ENCODE measurements at regions not wholly inside any gene's neighbourhood (a gene's known extent, or its start where the extent isn't known, plus 50 kb on each side); places are given as distances from the start of the nearest gene placed in this dataset.

- Mint-ChIP-seq H3K4me1 (peaks cover 55% of the 10 kb centered on the region), H3K36me3 (no peaks in the 10 kb centered on the region), H3K27ac (peak overlapping the region; percentile 88), H3K9me3 (no peaks in the 10 kb centered on the region), H3K27me3 (ENCODE audit: insufficient read depth, low read depth) (peaks cover 2% of the 10 kb centered on the region), H3K4me3 (peak overlapping the region; percentile 60)
- Histone ChIP-seq H3K79me2 (ENCODE audit: low read depth) (no peaks in the 10 kb centered on the region), H3K36me3 (no peaks in the 10 kb centered on the region), H4K20me1 (ENCODE audit: low read depth) (peaks cover 12% of the 10 kb centered on the region), H3K27ac (no peak overlapping the region), H3K9ac (no peak overlapping the region), H3K9me3 (ENCODE audit: low read depth) (no peaks in the 10 kb centered on the region), H3K27me3 (peaks cover 30% of the 10 kb centered on the region), H2AFZ (replicated peaks) (no peak overlapping the region), H3F3A (ENCODE audit: low read depth) (peaks cover 32% of the 10 kb centered on the region), H3K4me2 (peak overlapping the region; percentile 67), H3K4me3 (no peak overlapping the region), H3K4me1 (peaks cover 34% of the 10 kb centered on the region)
- TF ChIP-seq EZH2 (IDR thresholded peaks at IDR 0.05), result no peak
- peak; percentile 63 for TF ChIP-seq EZH2phosphoT487 (IDR thresholded peaks at IDR 0.05)
- peak; percentile 80 for DNase-seq (ENCODE audit: low spot score)
Observed at GRCh38 chr17:74016461-74016860, 187.0 kb upstream of the RPL38 start.

GRCh38 chr17:74017466-74017865, 186.0 kb upstream of the RPL38 start:
- H3K9ac ChIP-seq, result no peak overlapping the region
- Mint-ChIP-seq H3K36me3 (no peaks in the 10 kb centered on the region), H3K4me1 (peaks cover 55% of the 10 kb centered on the region), H3K27ac (peak overlapping the region; percentile 88), H3K4me3 (no peak overlapping the region), H3K27me3 (ENCODE audit: insufficient read depth, low read depth) (no peaks in the 10 kb centered on the region), H3K9me3 (no peaks in the 10 kb centered on the region)
- peaks cover 32% of the 10 kb centered on the region for H3F3A ChIP-seq (ENCODE audit: low read depth)
- peaks cover 32% of the 10 kb centered on the region for H3K4me1 ChIP-seq
- no peaks in the 10 kb centered on the region for H3K9me3 ChIP-seq (ENCODE audit: low read depth)
- H3K27me3 ChIP-seq, result peaks cover 30% of the 10 kb centered on the region
- no peaks in the 10 kb centered on the region for H3K36me3 ChIP-seq
- H3K4me3 ChIP-seq, result no peak overlapping the region
- no peak overlapping the region for H2AFZ ChIP-seq (replicated peaks)
- peak overlapping the region; percentile 67 for H3K4me2 ChIP-seq
- no peak overlapping the region for H3K27ac ChIP-seq
- TF ChIP-seq EZH2phosphoT487 (IDR thresholded peaks at IDR 0.05) (no peak), CTCF (IDR thresholded peaks at IDR 0.05) (no peak), EZH2 (IDR thresholded peaks at IDR 0.05) (no peak)
- DNase-seq (ENCODE audit: low spot score), result peak; percentile 54
- H3K79me2 ChIP-seq (ENCODE audit: low read depth), result no peaks in the 10 kb centered on the region
- H4K20me1 ChIP-seq (ENCODE audit: low read depth), result peaks cover 12% of the 10 kb centered on the region

GRCh38 chr17:74018115-74018514, 185.4 kb upstream of the RPL38 start:
- TF ChIP-seq EZH2phosphoT487 (IDR thresholded peaks at IDR 0.05) (no peak), EZH2 (IDR thresholded peaks at IDR 0.05) (no peak), CTCF (IDR thresholded peaks at IDR 0.05) (no peak)
- peaks cover 30% of the 10 kb centered on the region for H3K27me3 ChIP-seq
- Mint-ChIP-seq H3K27me3 (ENCODE audit: insufficient read depth, low read depth) (no peaks in the 10 kb centered on the region), H3K9me3 (no peaks in the 10 kb centered on the region), H3K4me1 (peaks cover 55% of the 10 kb centered on the region), H3K4me3 (no peak overlapping the region), H3K27ac (peak overlapping the region; percentile 24), H3K36me3 (no peaks in the 10 kb centered on the region)
- H3K4me1 ChIP-seq, result peaks cover 31% of the 10 kb centered on the region
- H3K36me3 ChIP-seq, result no peaks in the 10 kb centered on the region
- DNase-seq (ENCODE audit: low spot score), result no peak
- H2AFZ ChIP-seq (replicated peaks), result no peak overlapping the region
- H4K20me1 ChIP-seq (ENCODE audit: low read depth), result peaks cover 12% of the 10 kb centered on the region
- no peak overlapping the region for H3K9ac ChIP-seq
- peaks cover 32% of the 10 kb centered on the region for H3F3A ChIP-seq (ENCODE audit: low read depth)
- no peaks in the 10 kb centered on the region for H3K79me2 ChIP-seq (ENCODE audit: low read depth)
- no peak overlapping the region for H3K27ac ChIP-seq
- H3K4me3 ChIP-seq, result no peak overlapping the region
- H3K9me3 ChIP-seq (ENCODE audit: low read depth), result no peaks in the 10 kb centered on the region
- no peak overlapping the region for H3K4me2 ChIP-seq

- no peak overlapping the region for H3K4me3 Mint-ChIP-seq
- Histone ChIP-seq H3K27me3 (peaks cover 19% of the 10 kb centered on the region), H2AFZ (replicated peaks) (no peak overlapping the region), H3F3A (ENCODE audit: low read depth) (peaks cover 33% of the 10 kb centered on the region), H3K9ac (no peak overlapping the region), H3K36me3 (no peaks in the 10 kb centered on the region), H3K4me1 (peaks cover 33% of the 10 kb centered on the region), H3K79me2 (ENCODE audit: low read depth) (no peaks in the 10 kb centered on the region), H4K20me1 (ENCODE audit: low read depth) (peaks cover 12% of the 10 kb centered on the region), H3K4me2 (no peak overlapping the region), H3K4me3 (no peak overlapping the region), H3K27ac (no peak overlapping the region), H3K9me3 (ENCODE audit: low read depth) (no peaks in the 10 kb centered on the region)
- H3K36me3 Mint-ChIP-seq, result no peaks in the 10 kb centered on the region
- H3K27ac Mint-ChIP-seq, result no peak overlapping the region
- TF ChIP-seq EZH2phosphoT487 (IDR thresholded peaks at IDR 0.05), result no peak
- no peaks in the 10 kb centered on the region for H3K27me3 Mint-ChIP-seq (ENCODE audit: insufficient read depth, low read depth)
- peaks cover 2% of the 10 kb centered on the region for H3K9me3 Mint-ChIP-seq
- H3K4me1 Mint-ChIP-seq, result peaks cover 48% of the 10 kb centered on the region
- no peak for DNase-seq (ENCODE audit: low spot score)
Observed at GRCh38 chr17:74019271-74019670, 184.2 kb upstream of the RPL38 start.

All from neural progenitor cell (in vitro differentiated cells).